ENCODE measurements at regions not wholly inside any gene's neighbourhood (a gene's known extent, or its start where the extent isn't known, plus 50 kb on each side); places are given as distances from the start of the nearest gene placed in this dataset.
A peak's percentile ranks its signal among the peaks of the same experiment; 100 is the strongest.

DNA sequence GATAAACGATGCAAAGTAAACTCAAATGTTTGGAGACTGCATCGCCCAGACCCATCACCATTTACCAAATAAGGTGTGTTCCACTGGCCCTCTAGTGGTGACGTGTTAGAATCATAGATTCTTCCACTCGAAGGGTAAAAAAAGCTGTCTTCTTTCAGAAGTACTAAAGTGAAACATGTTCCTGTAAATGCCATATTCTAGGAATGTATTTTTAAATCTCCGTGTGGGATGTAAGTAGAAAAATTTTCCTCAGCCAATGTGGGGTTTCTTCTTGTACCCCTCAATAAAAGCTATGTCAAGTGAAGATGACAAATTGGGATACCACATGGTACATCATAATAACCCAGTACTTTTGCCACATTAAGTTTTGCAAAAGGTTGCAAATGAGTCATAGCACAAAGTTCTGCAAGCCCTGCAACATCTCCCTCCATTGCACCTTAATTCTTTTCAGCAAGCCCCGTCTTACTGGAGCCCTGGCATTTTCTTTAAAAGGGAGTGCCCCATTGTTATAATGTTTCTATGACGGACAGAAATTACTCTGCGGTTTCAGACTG is 100.8 kb downstream of the CCER1 start:
- TF ChIP-seq, protein P1, sequence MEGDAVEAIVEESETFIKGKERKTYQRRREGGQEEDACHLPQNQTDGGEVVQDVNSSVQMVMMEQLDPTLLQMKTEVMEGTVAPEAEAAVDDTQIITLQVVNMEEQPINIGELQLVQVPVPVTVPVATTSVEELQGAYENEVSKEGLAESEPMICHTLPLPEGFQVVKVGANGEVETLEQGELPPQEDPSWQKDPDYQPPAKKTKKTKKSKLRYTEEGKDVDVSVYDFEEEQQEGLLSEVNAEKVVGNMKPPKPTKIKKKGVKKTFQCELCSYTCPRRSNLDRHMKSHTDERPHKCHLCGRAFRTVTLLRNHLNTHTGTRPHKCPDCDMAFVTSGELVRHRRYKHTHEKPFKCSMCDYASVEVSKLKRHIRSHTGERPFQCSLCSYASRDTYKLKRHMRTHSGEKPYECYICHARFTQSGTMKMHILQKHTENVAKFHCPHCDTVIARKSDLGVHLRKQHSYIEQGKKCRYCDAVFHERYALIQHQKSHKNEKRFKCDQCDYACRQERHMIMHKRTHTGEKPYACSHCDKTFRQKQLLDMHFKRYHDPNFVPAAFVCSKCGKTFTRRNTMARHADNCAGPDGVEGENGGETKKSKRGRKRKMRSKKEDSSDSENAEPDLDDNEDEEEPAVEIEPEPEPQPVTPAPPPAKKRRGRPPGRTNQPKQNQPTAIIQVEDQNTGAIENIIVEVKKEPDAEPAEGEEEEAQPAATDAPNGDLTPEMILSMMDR (IDR thresholded peaks at IDR 0.05 in 2 of 3, conservative IDR thresholded peaks at IDR 0.05 in 1 of 3; ENCODE audit: control insufficient read depth in 2 of 3, extremely low read depth in 1 of 3, insufficient read depth in 1 of 3, low read depth in 3 of 3, low read length in 3 of 3): peak; percentile 62 to 76 (median 68)
- no peak for TF ChIP-seq CHD2 (IDR thresholded peaks at IDR 0.05; ENCODE audit: borderline replicate concordance, low read depth, low read length)
- TF ChIP-seq JUNB (IDR thresholded peaks at IDR 0.05): no peak
- no peak for TF ChIP-seq GABPA (IDR thresholded peaks at IDR 0.05; ENCODE audit: low read depth)
- TF ChIP-seq POLR2A (IDR thresholded peaks at IDR 0.05; ENCODE audit: low read depth, low read length): no peak
- TF ChIP-seq, protein P2, sequence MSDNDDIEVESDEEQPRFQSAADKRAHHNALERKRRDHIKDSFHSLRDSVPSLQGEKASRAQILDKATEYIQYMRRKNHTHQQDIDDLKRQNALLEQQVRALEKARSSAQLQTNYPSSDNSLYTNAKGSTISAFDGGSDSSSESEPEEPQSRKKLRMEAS (IDR thresholded peaks at IDR 0.05; ENCODE audit: low read depth, low read length): no peak
- TF ChIP-seq HCFC1 (IDR thresholded peaks at IDR 0.05; ENCODE audit: low read length): no peak
- TF ChIP-seq RAD51 (IDR thresholded peaks at IDR 0.05): no peak
- TF ChIP-seq RFX5 (IDR thresholded peaks at IDR 0.05; ENCODE audit: low read depth, low read length): no peak
- no peak for TF ChIP-seq EP300 (IDR thresholded peaks at IDR 0.05; ENCODE audit: borderline replicate concordance in 1 of 2, control insufficient read depth in 1 of 2, low read depth in 2 of 2, low read length in 2 of 2)

Data from GM12878 (cell line).